Right lung (tissue), 2 donors: ENCODE measurements at regions not wholly inside any gene's neighbourhood (a gene's known extent, or its start where the extent isn't known, plus 50 kb on each side); places are given as distances from the start of the nearest gene placed in this dataset.
"Not testable (repeated sequence)": the region's sequence is repeated elsewhere in the genome, so short reads cannot be mapped to it uniquely, and the experiment has no call there.

Experiments used
- DNase-seq, 2 donors: peaks; one replicate each; pipeline ENCODE4 v3.0.0-alpha.2; 2013

- DNase-seq: no peak
Measured at GRCh38 chr2:77834360-77835002, 312.3 kb upstream of the LRRTM4 start.

GRCh38 chr2:77838441-77838840, 316.3 kb upstream of the LRRTM4 start:
- no peak for DNase-seq

GRCh38 chr2:77839102-77839501, 316.9 kb upstream of the LRRTM4 start:
- no peak for DNase-seq

- no peak for DNase-seq
Measured at GRCh38 chr2:77862120-77862519, 339.9 kb upstream of the LRRTM4 start.

GRCh38 chr2:77864426-77864825, 342.2 kb upstream of the LRRTM4 start:
- no peak for DNase-seq

GRCh38 chr2:77866661-77867060, 344.5 kb upstream of the LRRTM4 start:
- DNase-seq: peak; percentile 31 to 50

- DNase-seq: peak; percentile 62 to 68
Measured at GRCh38 chr2:77867146-77867545, 345.0 kb upstream of the LRRTM4 start.

- DNase-seq: no peak
Measured at GRCh38 chr2:77873506-77873905, 351.3 kb upstream of the LRRTM4 start.

GRCh38 chr2:77900211-77900610, 378.0 kb upstream of the LRRTM4 start:
- not testable (repeated sequence) for DNase-seq

- no peak for DNase-seq
Measured at GRCh38 chr2:77910136-77910535, 388.0 kb upstream of the LRRTM4 start.

GRCh38 chr2:77920838-77921366, 398.7 kb upstream of the LRRTM4 start:
- DNase-seq: no peak

- no peak for DNase-seq
Measured at GRCh38 chr2:77922567-77922966, 400.4 kb upstream of the LRRTM4 start.

- DNase-seq: no peak
Measured at GRCh38 chr2:77937366-77937765, 415.2 kb upstream of the LRRTM4 start.

- no peak for DNase-seq
Measured at GRCh38 chr2:77938462-77938861, 416.3 kb upstream of the LRRTM4 start.

GRCh38 chr2:77939370-77939769, 417.2 kb upstream of the LRRTM4 start:
- no peak for DNase-seq

- DNase-seq: no peak
Measured at GRCh38 chr2:77939801-77940200, 417.6 kb upstream of the LRRTM4 start.

GRCh38 chr2:77954931-77955330, 432.8 kb upstream of the LRRTM4 start:
- no peak for DNase-seq

GRCh38 chr2:77962943-77963342, 440.8 kb upstream of the LRRTM4 start:
- DNase-seq: no peak

- no peak for DNase-seq
Measured at GRCh38 chr2:77977471-77978063, 455.4 kb upstream of the LRRTM4 start.

- no peak for DNase-seq
Measured at GRCh38 chr2:77995161-77995560, 473.0 kb upstream of the LRRTM4 start.

GRCh38 chr2:77999376-77999775, 477.2 kb upstream of the LRRTM4 start:
- no peak for DNase-seq

- DNase-seq: no peak
Measured at GRCh38 chr2:78009289-78009688, 487.1 kb upstream of the LRRTM4 start.

GRCh38 chr2:78011251-78011650, 489.1 kb upstream of the LRRTM4 start:
- no peak for DNase-seq

GRCh38 chr2:78020491-78020890, 498.3 kb upstream of the LRRTM4 start:
- DNase-seq: no peak
